ENCODE measurements at regions not wholly inside any gene's neighbourhood (a gene's known extent, or its start where the extent isn't known, plus 50 kb on each side); places are given as distances from the start of the nearest gene placed in this dataset.

GRCh38 chr4:96406742-96407141 is 566.8 kb downstream of the PDHA2 start:
- TF ChIP-seq CTCF (conservative IDR thresholded peaks at IDR 0.05; ENCODE audit: low read length) (no peak), EZH2phosphoT487 (IDR thresholded peaks at IDR 0.05; ENCODE audit: borderline replicate concordance) (no peak)
